Activated CD8-positive, alpha-beta T cell treated with anti-CD3 and anti-CD28 coated beads, Interleukin-2, amount 10 ng/mL, durations not matched to agents 7 days and 5 days (primary cell): ENCODE measurements at regions not wholly inside any gene's neighbourhood (a gene's known extent, or its start where the extent isn't known, plus 50 kb on each side); places are given as distances from the start of the nearest gene placed in this dataset.
"Not testable (repeated sequence)": the region's sequence is repeated elsewhere in the genome, so short reads cannot be mapped to it uniquely, and the experiment has no call there.

ENCODE experiments used
- ATAC-seq: fragments of 150-1000 bp; cut with Tn5 transposase; one replicate; pipeline ENCODE4 v1.10.0; 2021; ENCODE audit warnings: moderate library complexity
- CTCF ChIA-PET: fragments of 350-600 bp; sonication (Branson Sonifier 250); formaldehyde crosslinking; loops from one replicate; lab custom pipeline; 2021; ENCODE audit warnings: antibody characterized with exemption; lab: Charles Lee
- POLR2A ChIA-PET: fragments of 350-600 bp; sonication (Branson Sonifier 250); formaldehyde crosslinking; loops from one replicate; lab custom pipeline; 2021; ENCODE audit warnings: antibody characterized with exemption; lab: Charles Lee
- DNase-seq: peaks from one replicate; pipeline ENCODE4 v3.0.0-alpha.2; 2020
- H3K27ac Mint-ChIP-seq: one replicate; pipeline ENCODE4 v1.8.0; 2021; ENCODE audit warnings: mild to moderate bottlenecking, mixed read lengths
- H3K27me3 Mint-ChIP-seq: one replicate; pipeline ENCODE4 v1.8.0; 2021; ENCODE audit warnings: low read depth, mixed read lengths
- H3K36me3 Mint-ChIP-seq: one replicate; pipeline ENCODE4 v1.8.0; 2021; ENCODE audit warnings: low read depth, mixed read lengths
- H3K4me1 Mint-ChIP-seq: one replicate; pipeline ENCODE4 v1.8.0; 2021; ENCODE audit warnings: low read depth, mixed read lengths
- H3K4me3 Mint-ChIP-seq: one replicate; pipeline ENCODE4 v1.8.0; 2021; ENCODE audit warnings: mild to moderate bottlenecking, mixed read lengths
- H3K9me3 Mint-ChIP-seq: one replicate; pipeline ENCODE4 v1.8.0; 2022; ENCODE audit warnings: mixed read lengths; ENCODE audit not compliant: insufficient read depth

GRCh38 chr4:34485252-34485651 is 1759.1 kb downstream of the ARAP2 start:
- Mint-ChIP-seq H3K27me3 (no peaks in the 10 kb centered on the region), H3K4me3 (no peak overlapping the region), H3K9me3 (peaks cover 20% of the 10 kb centered on the region), H3K4me1 (no peaks in the 10 kb centered on the region), H3K27ac (no peak overlapping the region), H3K36me3 (no peaks in the 10 kb centered on the region)
- POLR2A ChIA-PET = no interaction called here
- CTCF ChIA-PET = no interaction called here
- no peak for ATAC-seq
- no peak for DNase-seq

GRCh38 chr4:34486461-34487363 is 1757.6 kb downstream of the ARAP2 start:
- Mint-ChIP-seq H3K4me3 (no peak overlapping the region), H3K27me3 (no peaks in the 10 kb centered on the region), H3K27ac (no peak overlapping the region), H3K9me3 (peaks cover 18% of the 10 kb centered on the region), H3K4me1 (no peaks in the 10 kb centered on the region), H3K36me3 (no peaks in the 10 kb centered on the region)
- CTCF ChIA-PET = no interaction called here
- ATAC-seq (no peak), DNase-seq (no peak)
- POLR2A ChIA-PET = no interaction called here

GRCh38 chr4:34492414-34492813 is 1751.9 kb downstream of the ARAP2 start:
- Mint-ChIP-seq H3K9me3 (peaks cover 17% of the 10 kb centered on the region), H3K4me3 (no peak overlapping the region), H3K27me3 (no peaks in the 10 kb centered on the region), H3K27ac (no peak overlapping the region), H3K4me1 (no peaks in the 10 kb centered on the region), H3K36me3 (no peaks in the 10 kb centered on the region)
- DNase-seq = no peak
- no peak for ATAC-seq
- CTCF ChIA-PET = no interaction called here
- POLR2A ChIA-PET = no interaction called here

GRCh38 chr4:34502086-34502485 is 1742.2 kb downstream of the ARAP2 start:
- ATAC-seq (no peak), DNase-seq (no peak)
- H3K36me3 Mint-ChIP-seq = no peaks in the 10 kb centered on the region
- H3K27me3 Mint-ChIP-seq = no peaks in the 10 kb centered on the region
- H3K27ac Mint-ChIP-seq = no peak overlapping the region
- H3K4me1 Mint-ChIP-seq = no peaks in the 10 kb centered on the region
- POLR2A ChIA-PET = no interaction called here
- H3K4me3 Mint-ChIP-seq = no peak overlapping the region
- H3K9me3 Mint-ChIP-seq = no peaks in the 10 kb centered on the region
- CTCF ChIA-PET = no interaction called here

- ATAC-seq, H3K36me3 Mint-ChIP-seq, H3K4me3 Mint-ChIP-seq, H3K9me3 Mint-ChIP-seq, CTCF ChIA-PET, POLR2A ChIA-PET, DNase-seq, H3K4me1 Mint-ChIP-seq, H3K27me3 Mint-ChIP-seq, H3K27ac Mint-ChIP-seq: not testable (repeated sequence)
These were observed 1739.6 kb downstream of the ARAP2 start for GRCh38 chr4:34504731-34505130.

- H3K4me1 Mint-ChIP-seq, CTCF ChIA-PET, H3K36me3 Mint-ChIP-seq, ATAC-seq, H3K27me3 Mint-ChIP-seq, H3K9me3 Mint-ChIP-seq, H3K27ac Mint-ChIP-seq, H3K4me3 Mint-ChIP-seq, DNase-seq, POLR2A ChIA-PET: not testable (repeated sequence)
These were observed 1737.7 kb downstream of the ARAP2 start for GRCh38 chr4:34506511-34507092.

GRCh38 chr4:34512616-34513015 is 1731.7 kb downstream of the ARAP2 start:
- H3K4me3 Mint-ChIP-seq = no peak overlapping the region
- ChIA-PET CTCF (no interaction called here), POLR2A (no interaction called here)
- no peak for ATAC-seq
- peaks cover 3% of the 10 kb centered on the region for H3K9me3 Mint-ChIP-seq
- DNase-seq = no peak
- H3K36me3 Mint-ChIP-seq = no peaks in the 10 kb centered on the region
- H3K4me1 Mint-ChIP-seq = no peaks in the 10 kb centered on the region
- no peak overlapping the region for H3K27ac Mint-ChIP-seq
- H3K27me3 Mint-ChIP-seq = no peaks in the 10 kb centered on the region

- Mint-ChIP-seq H3K27me3 (no peaks in the 10 kb centered on the region), H3K36me3 (no peaks in the 10 kb centered on the region), H3K27ac (no peak overlapping the region), H3K9me3 (peaks cover 5% of the 10 kb centered on the region), H3K4me1 (no peaks in the 10 kb centered on the region), H3K4me3 (no peak overlapping the region)
- CTCF ChIA-PET = no interaction called here
- ATAC-seq (no peak), DNase-seq (no peak)
- POLR2A ChIA-PET = no interaction called here
These were observed 1727.8 kb downstream of the ARAP2 start for GRCh38 chr4:34516524-34516923.

- ATAC-seq (no peak), DNase-seq (no peak)
- Mint-ChIP-seq H3K27ac (no peak overlapping the region), H3K27me3 (no peaks in the 10 kb centered on the region), H3K4me3 (no peak overlapping the region), H3K36me3 (no peaks in the 10 kb centered on the region), H3K4me1 (no peaks in the 10 kb centered on the region), H3K9me3 (no peaks in the 10 kb centered on the region)
- CTCF ChIA-PET = no interaction called here
- POLR2A ChIA-PET = no interaction called here
These were observed 1709.4 kb downstream of the ARAP2 start for GRCh38 chr4:34534916-34535315.

GRCh38 chr4:34566091-34566490 is 1678.2 kb downstream of the ARAP2 start:
- DNase-seq = no peak
- Mint-ChIP-seq H3K4me3 (no peak overlapping the region), H3K27me3 (no peaks in the 10 kb centered on the region), H3K4me1 (no peaks in the 10 kb centered on the region), H3K36me3 (no peaks in the 10 kb centered on the region), H3K27ac (no peak overlapping the region), H3K9me3 (peaks cover 8% of the 10 kb centered on the region)
- ChIA-PET POLR2A (no interaction called here), CTCF (no interaction called here)
- ATAC-seq = no peak

GRCh38 chr4:34572026-34572425 is 1672.3 kb downstream of the ARAP2 start:
- no peak for DNase-seq
- Mint-ChIP-seq H3K4me3 (no peak overlapping the region), H3K27ac (no peak overlapping the region), H3K36me3 (no peaks in the 10 kb centered on the region), H3K9me3 (peaks cover 13% of the 10 kb centered on the region), H3K27me3 (no peaks in the 10 kb centered on the region), H3K4me1 (no peaks in the 10 kb centered on the region)
- CTCF ChIA-PET = no interaction called here
- no peak for ATAC-seq
- POLR2A ChIA-PET = no interaction called here

- DNase-seq (no peak), ATAC-seq (no peak)
- no peaks in the 10 kb centered on the region for H3K27me3 Mint-ChIP-seq
- no peak overlapping the region for H3K4me3 Mint-ChIP-seq
- POLR2A ChIA-PET = no interaction called here
- no peaks in the 10 kb centered on the region for H3K4me1 Mint-ChIP-seq
- no peaks in the 10 kb centered on the region for H3K36me3 Mint-ChIP-seq
- H3K9me3 Mint-ChIP-seq = no peaks in the 10 kb centered on the region
- no peak overlapping the region for H3K27ac Mint-ChIP-seq
- CTCF ChIA-PET = no interaction called here
These were observed 1629.0 kb downstream of the ARAP2 start for GRCh38 chr4:34615315-34615714.
